PC-3 (cell line): ENCODE measurements at regions not wholly inside any gene's neighbourhood (a gene's known extent, or its start where the extent isn't known, plus 50 kb on each side); places are given as distances from the start of the nearest gene placed in this dataset.

Source experiments
- ATAC-seq: fragments of 200-7000 bp; cut with Tn5 transposase; 2 replicates; pipeline ENCODE4 v1.9.1; 2020; ENCODE audit warnings: mild to moderate bottlenecking, moderate library complexity
- BruUV-seq: library from RNA; stranded (reverse); fragments of 400-500 nt; replicated peaks from 2 replicates; lab custom pipeline; 2021; lab: Mats Ljungman, UMichigan
- CTCF ChIA-PET: fragments of 300-600 bp; sonication (Branson Sonifier 250); formaldehyde crosslinking; loops from one replicate; lab custom pipeline; 2022; ENCODE audit warnings: antibody characterized with exemption; lab: Charles Lee
- POLR2A ChIA-PET: fragments of 300-600 bp; sonication (Branson Sonifier 250); formaldehyde crosslinking; loops from one replicate; lab custom pipeline; 2022; ENCODE audit warnings: antibody characterized with exemption; ENCODE audit not compliant: unreplicated experiment; lab: Charles Lee
- DNase-seq: peaks from one replicate; pipeline ENCODE4 v3.0.0-alpha.2; 2015
- H2AFZ ChIP-seq: fragments of 300-600 bp; sonication (generic); 2 replicates; pipeline ENCODE4 v1.6.0; 2016; ENCODE audit warnings: antibody characterized with exemption, low read length
- H3F3A ChIP-seq: fragments of 300-600 bp; sonication (generic); one replicate; pipeline ENCODE4 v1.6.0; 2017; ENCODE audit warnings: antibody characterized with exemption, low read length, control low read depth, mild to moderate bottlenecking; ENCODE audit not compliant: unreplicated experiment
- H3K27ac ChIP-seq: fragments of 300-600 bp; sonication (generic); 2 replicates; pipeline ENCODE4 v1.5.1; 2016; ENCODE audit warnings: mild to moderate bottlenecking, low read length
- H3K27me3 ChIP-seq: fragments of 300-600 bp; sonication (generic); 2 replicates; pipeline ENCODE4 v1.6.1; 2016; ENCODE audit warnings: low read length, mixed read lengths
- H3K36me3 ChIP-seq: fragments of 300-600 bp; sonication (generic); 2 replicates; pipeline ENCODE4 v1.6.1; 2016; ENCODE audit warnings: low read depth, mixed run types, low read length, mixed read lengths
- H3K4me1 ChIP-seq: fragments of 300-600 bp; sonication (generic); 2 replicates; pipeline ENCODE4 v1.5.1; 2016; ENCODE audit warnings: low read length; ENCODE audit not compliant: insufficient read depth
- H3K4me2 ChIP-seq: fragments of 300-600 bp; sonication (generic); 2 replicates; pipeline ENCODE4 v1.6.0; 2016; ENCODE audit warnings: low read length
- H3K4me3 ChIP-seq: fragments of 300-600 bp; sonication (generic); 2 replicates; pipeline ENCODE4 v1.5.1; 2016; ENCODE audit warnings: mild to moderate bottlenecking, low read length, mixed read lengths
- H3K79me2 ChIP-seq: fragments of 300-600 bp; sonication (generic); 2 replicates; pipeline ENCODE4 v1.6.1; 2017; ENCODE audit warnings: low read length, mixed read lengths
- H3K9ac ChIP-seq: fragments of 300-600 bp; sonication (generic); 2 replicates; pipeline ENCODE4 v1.6.0; 2016; ENCODE audit warnings: mild to moderate bottlenecking, low read length
- H3K9me2 ChIP-seq: fragments of 300-600 bp; sonication (generic); replicated peaks from 2 replicates; pipeline ENCODE4 v1.6.1; 2016; ENCODE audit warnings: mixed run types, low read length, mixed read lengths
- H3K9me3 ChIP-seq: fragments of 300-600 bp; sonication (generic); 2 replicates; pipeline ENCODE4 v1.6.1; 2016; ENCODE audit warnings: low read length, mixed read lengths
- H4K20me1 ChIP-seq: fragments of 300-600 bp; sonication (generic); 2 replicates; pipeline ENCODE4 v1.6.1; 2016; ENCODE audit warnings: low read length, mixed read lengths
- EZH2 ChIP-seq: fragments of 300-600 bp; sonication (generic); IDR thresholded peaks from one replicate; pipeline ENCODE4 v1.6.1; 2017; ENCODE audit warnings: antibody characterized with exemption, mild to moderate bottlenecking, low read length; ENCODE audit not compliant: unreplicated experiment
- EZH2phosphoT487 ChIP-seq: fragments of 300-600 bp; sonication (generic); IDR thresholded peaks from 2 replicates; pipeline ENCODE4 v1.6.1; 2018; ENCODE audit warnings: mild to moderate bottlenecking, antibody characterized with exemption, low read length, borderline replicate concordance
- intact Hi-C: fragments of 100-400 bp; cut with micrococcal nuclease; formaldehyde crosslinking; loops from 2 replicates; pipeline ENCODE4 v1.9.0; 2023
- TF ChIP-seq, protein P1 (sequence below): fragments of 300-600 bp; sonication (generic); conservative IDR thresholded peaks from 2 replicates; pipeline ENCODE4 v1.5.1; 2017; ENCODE audit warnings: antibody characterized with exemption, low read depth, mild to moderate bottlenecking, low read length

DNA sequence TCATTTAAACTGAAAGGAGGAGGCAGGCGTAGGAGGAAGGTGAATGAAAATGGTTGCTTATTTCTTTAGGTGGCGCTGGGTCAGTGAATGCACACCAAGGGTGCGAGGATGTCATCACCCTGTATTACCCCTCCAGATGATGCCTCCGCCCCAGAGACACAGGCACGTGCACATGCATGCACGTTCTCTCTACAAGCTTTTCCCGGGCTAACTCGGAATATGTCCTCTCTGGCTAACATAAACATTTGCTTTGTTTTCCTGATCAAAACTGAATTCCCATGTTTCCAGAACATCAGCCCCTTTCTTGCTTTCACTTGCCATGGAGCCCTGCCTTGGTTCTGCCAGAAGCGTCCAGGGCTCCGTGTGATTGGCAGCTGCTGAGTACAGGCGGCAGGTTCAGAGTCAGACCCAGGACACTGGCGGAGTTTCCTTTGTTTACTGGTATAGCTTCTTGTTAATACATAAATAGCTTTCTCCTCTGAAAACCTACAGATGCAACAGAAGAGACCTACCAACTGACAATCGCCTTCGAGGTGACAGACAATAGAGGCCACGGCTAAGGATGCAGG, 131.2 kb upstream of the RPS6KA2 start:
- POLR2A ChIA-PET = no interaction called here

DNA sequence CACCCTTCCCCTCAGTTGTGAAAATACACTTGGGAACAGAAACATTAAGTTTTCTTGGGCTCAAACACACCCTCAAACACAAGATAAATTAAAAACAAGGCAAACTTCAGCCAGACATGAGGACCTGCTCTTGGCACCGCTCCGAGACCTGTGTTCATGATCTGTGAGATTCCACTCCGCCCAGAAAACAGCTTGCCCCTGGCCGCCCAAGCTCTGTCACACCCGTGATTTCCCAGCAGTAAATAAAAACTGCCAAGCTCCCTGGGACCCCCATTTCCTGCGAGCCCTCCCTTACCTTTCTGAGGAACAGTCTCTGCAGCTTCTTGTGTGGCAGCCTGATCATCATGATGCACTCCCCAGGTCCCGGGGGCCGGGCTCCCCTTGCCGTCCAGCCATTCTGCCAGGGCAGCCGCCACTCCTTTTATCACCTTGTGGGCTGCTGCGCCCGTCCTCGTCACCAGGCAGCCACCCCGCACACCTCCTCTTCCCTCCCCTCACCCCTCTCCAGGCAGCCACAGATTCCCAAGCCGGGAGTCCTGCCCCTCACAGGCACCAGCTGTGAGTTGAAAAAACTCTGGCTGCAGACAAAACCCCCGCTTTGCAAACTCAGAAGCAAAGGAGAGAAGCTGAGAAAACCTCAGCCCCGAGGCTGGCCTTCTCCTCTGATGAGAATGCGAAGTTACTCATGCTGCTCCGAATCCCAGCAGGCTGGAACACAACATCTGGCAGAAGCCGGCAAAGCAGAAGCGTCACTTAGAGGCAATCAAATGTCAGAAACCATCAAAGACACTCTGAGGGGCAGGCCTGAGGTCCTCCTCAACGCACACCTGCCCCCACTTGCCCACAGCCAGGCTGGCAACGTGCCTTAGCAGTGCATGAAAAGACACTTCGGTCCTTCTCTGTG, 130.4 kb upstream of the RPS6KA2 start:
- peak overlapping the region; percentile 73 for H3K4me2 ChIP-seq
- ATAC-seq = peak; percentile 27

More for the DNA sequence above, 131.2 kb upstream of the RPS6KA2 start:
- Histone ChIP-seq H3K4me3 (no peak overlapping the region), H3K79me2 (no peaks in the 10 kb centered on the region), H3K9me3 (no peaks in the 10 kb centered on the region), H3K9me2 (no peaks in the 10 kb centered on the region), H3K4me2 (no peak overlapping the region), H3K4me1 (no peaks in the 10 kb centered on the region), H3F3A (no peaks in the 10 kb centered on the region), H3K27ac (no peak overlapping the region), H2AFZ (no peak overlapping the region), H3K9ac (no peak overlapping the region), H3K36me3 (no peaks in the 10 kb centered on the region), H3K27me3 (no peaks in the 10 kb centered on the region), H4K20me1 (no peaks in the 10 kb centered on the region)
- BruUV-seq = no TSS peak
- DNase-seq = no peak
- CTCF ChIA-PET = no interaction called here
- intact Hi-C loops = no loop called here
- TF ChIP-seq, protein P1, sequence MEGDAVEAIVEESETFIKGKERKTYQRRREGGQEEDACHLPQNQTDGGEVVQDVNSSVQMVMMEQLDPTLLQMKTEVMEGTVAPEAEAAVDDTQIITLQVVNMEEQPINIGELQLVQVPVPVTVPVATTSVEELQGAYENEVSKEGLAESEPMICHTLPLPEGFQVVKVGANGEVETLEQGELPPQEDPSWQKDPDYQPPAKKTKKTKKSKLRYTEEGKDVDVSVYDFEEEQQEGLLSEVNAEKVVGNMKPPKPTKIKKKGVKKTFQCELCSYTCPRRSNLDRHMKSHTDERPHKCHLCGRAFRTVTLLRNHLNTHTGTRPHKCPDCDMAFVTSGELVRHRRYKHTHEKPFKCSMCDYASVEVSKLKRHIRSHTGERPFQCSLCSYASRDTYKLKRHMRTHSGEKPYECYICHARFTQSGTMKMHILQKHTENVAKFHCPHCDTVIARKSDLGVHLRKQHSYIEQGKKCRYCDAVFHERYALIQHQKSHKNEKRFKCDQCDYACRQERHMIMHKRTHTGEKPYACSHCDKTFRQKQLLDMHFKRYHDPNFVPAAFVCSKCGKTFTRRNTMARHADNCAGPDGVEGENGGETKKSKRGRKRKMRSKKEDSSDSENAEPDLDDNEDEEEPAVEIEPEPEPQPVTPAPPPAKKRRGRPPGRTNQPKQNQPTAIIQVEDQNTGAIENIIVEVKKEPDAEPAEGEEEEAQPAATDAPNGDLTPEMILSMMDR = no peak
- TF ChIP-seq EZH2 (no peak), EZH2phosphoT487 (no peak)
- no peak for ATAC-seq

More for the DNA sequence above, 130.4 kb upstream of the RPS6KA2 start:
- no peaks in the 10 kb centered on the region for H3K27me3 ChIP-seq
- no peaks in the 10 kb centered on the region for H3K79me2 ChIP-seq
- H2AFZ ChIP-seq = peak overlapping the region; percentile 48; the same call in 1 of the 2 replicates
- no peaks in the 10 kb centered on the region for H4K20me1 ChIP-seq
- H3K4me3 ChIP-seq = peak overlapping the region; percentile 49
- CTCF ChIA-PET = no interaction called here
- TF ChIP-seq EZH2phosphoT487 = no peak
- no peak for TF ChIP-seq EZH2
- TF ChIP-seq, protein P1 = no peak
- intact Hi-C loops = no loop called here
- H3K9ac ChIP-seq = no peak overlapping the region
- H3K27ac ChIP-seq = no peak overlapping the region
- no peaks in the 10 kb centered on the region for H3F3A ChIP-seq
- no TSS peak for BruUV-seq
- no peaks in the 10 kb centered on the region for H3K36me3 ChIP-seq
- DNase-seq = no peak
- POLR2A ChIA-PET = no interaction called here
- H3K4me1 ChIP-seq = no peaks in the 10 kb centered on the region
- H3K9me2 ChIP-seq = no peaks in the 10 kb centered on the region
- no peaks in the 10 kb centered on the region for H3K9me3 ChIP-seq
